HEK293T (cell line): ENCODE measurements at regions not wholly inside any gene's neighbourhood (a gene's known extent, or its start where the extent isn't known, plus 50 kb on each side); places are given as distances from the start of the nearest gene placed in this dataset.

Source experiments
- CTCF ChIA-PET: fragments of 350-600 bp; formaldehyde crosslinking; extraction: SDS; loops from one replicate; lab custom pipeline; 2021; ENCODE audit warnings: antibody characterized with exemption, inconsistent platforms; lab: Yijun Ruan, JAX
- POLR2A ChIA-PET: fragments of 350-600 bp; formaldehyde crosslinking; extraction: SDS; loops from one replicate; lab custom pipeline; 2020; ENCODE audit warnings: antibody characterized with exemption, inconsistent platforms; lab: Yijun Ruan, JAX
- DNase-seq: peaks from one replicate; pipeline ENCODE4 v3.0.0; 2012; ENCODE audit warnings: mixed read lengths; ENCODE audit errors: extremely low spot score
- ARNT ChIP-seq: fragments of 450-650 bp; IDR thresholded peaks from 2 replicates; pipeline ENCODE4 v1.6.1; 2017; ENCODE audit warnings: mild to moderate bottlenecking
- BHLHE40 ChIP-seq: fragments of 450-650 bp; IDR thresholded peaks from 2 replicates; pipeline ENCODE4 v1.6.1; 2016; ENCODE audit warnings: mild to moderate bottlenecking, moderate library complexity, borderline replicate concordance
- CTBP1 ChIP-seq: fragments of 450-650 bp; IDR thresholded peaks from 2 replicates; pipeline ENCODE4 v1.6.1; 2016; ENCODE audit warnings: borderline replicate concordance
- ELF4 ChIP-seq: fragments of 450-650 bp; IDR thresholded peaks from 2 replicates; pipeline ENCODE4 v1.6.1; 2017; ENCODE audit warnings: antibody characterized with exemption
- FOXA1 ChIP-seq: fragments of 450-650 bp; IDR thresholded peaks from 2 replicates; pipeline ENCODE4 v1.6.1; 2016; ENCODE audit warnings: mild to moderate bottlenecking
- FOXK2 ChIP-seq: fragments of 450-650 bp; IDR thresholded peaks from 2 replicates; pipeline ENCODE4 v1.6.1; 2016; ENCODE audit warnings: mild to moderate bottlenecking
- FOXM1 ChIP-seq: fragments of 450-650 bp; IDR thresholded peaks from 2 replicates; pipeline ENCODE4 v1.6.1; 2017; ENCODE audit warnings: mild to moderate bottlenecking, borderline replicate concordance
- HDGF ChIP-seq: fragments of 450-650 bp; IDR thresholded peaks from 2 replicates; pipeline ENCODE4 v1.6.1; 2017; ENCODE audit warnings: antibody characterized with exemption, borderline replicate concordance
- L3MBTL2 ChIP-seq: fragments of 450-650 bp; conservative IDR thresholded peaks from 2 replicates; pipeline ENCODE4 v1.6.1; 2016; ENCODE audit warnings: mild to moderate bottlenecking
- LEF1 ChIP-seq: fragments of 450-650 bp; IDR thresholded peaks from 2 replicates; pipeline ENCODE4 v1.6.1; 2017; ENCODE audit warnings: mild to moderate bottlenecking, borderline replicate concordance
- NFRKB ChIP-seq: fragments of 450-650 bp; IDR thresholded peaks from 2 replicates; pipeline ENCODE4 v1.6.1; 2016; ENCODE audit warnings: mild to moderate bottlenecking, moderate library complexity
- SP1 ChIP-seq: fragments of 450-650 bp; IDR thresholded peaks from 2 replicates; pipeline ENCODE4 v1.6.1; 2017
- SUZ12 ChIP-seq: fragments of 450-650 bp; IDR thresholded peaks from 2 replicates; pipeline ENCODE4 v1.6.1; 2016; ENCODE audit warnings: mild to moderate bottlenecking
- TARDBP ChIP-seq: fragments of 450-650 bp; IDR thresholded peaks from 2 replicates; pipeline ENCODE4 v1.6.1; 2016
- ZNF384 ChIP-seq: fragments of 450-650 bp; IDR thresholded peaks from 2 replicates; pipeline ENCODE4 v1.6.1; 2016
- TF ChIP-seq, protein P1 (sequence below): fragments of 450-650 bp; IDR thresholded peaks from 2 replicates; pipeline ENCODE4 v1.6.1; 2016

DNA sequence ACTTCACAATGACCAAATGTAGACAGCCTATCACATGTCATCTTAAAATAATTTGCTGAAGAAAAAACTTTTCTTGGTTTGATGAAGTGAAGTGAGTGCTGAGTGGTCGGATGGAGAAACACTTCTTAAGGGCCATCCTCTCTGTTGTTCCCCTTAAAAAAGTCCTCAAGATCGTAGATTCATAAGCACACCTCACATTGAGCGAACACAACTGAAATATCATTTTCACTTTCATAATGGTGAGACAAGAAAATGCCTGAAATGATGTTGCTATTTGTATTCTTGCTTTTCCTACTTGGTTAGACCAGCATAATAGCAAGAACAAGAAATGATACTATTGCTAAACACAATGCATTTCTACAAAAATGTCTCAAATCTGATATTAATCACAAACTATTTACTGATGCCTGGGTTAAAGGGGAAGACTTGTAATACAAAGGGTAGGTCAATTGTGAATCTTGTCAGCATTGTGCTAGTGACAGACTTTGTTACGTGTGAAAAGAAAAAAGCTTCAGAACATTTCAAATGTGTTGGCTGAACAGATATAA, 305.6 kb upstream of the NR3C2 start:
- no peak for DNase-seq
- TF ChIP-seq FOXM1 (no peak), ELF4 (no peak), ZNF384 (no peak), BHLHE40 (no peak), HDGF (no peak), SP1 (no peak), CTBP1 (no peak), TARDBP (no peak), LEF1 (no peak), SUZ12 (no peak), L3MBTL2 (no peak), NFRKB (no peak), FOXK2 (no peak), ARNT (no peak), FOXA1 (no peak)
- TF ChIP-seq, protein P1, sequence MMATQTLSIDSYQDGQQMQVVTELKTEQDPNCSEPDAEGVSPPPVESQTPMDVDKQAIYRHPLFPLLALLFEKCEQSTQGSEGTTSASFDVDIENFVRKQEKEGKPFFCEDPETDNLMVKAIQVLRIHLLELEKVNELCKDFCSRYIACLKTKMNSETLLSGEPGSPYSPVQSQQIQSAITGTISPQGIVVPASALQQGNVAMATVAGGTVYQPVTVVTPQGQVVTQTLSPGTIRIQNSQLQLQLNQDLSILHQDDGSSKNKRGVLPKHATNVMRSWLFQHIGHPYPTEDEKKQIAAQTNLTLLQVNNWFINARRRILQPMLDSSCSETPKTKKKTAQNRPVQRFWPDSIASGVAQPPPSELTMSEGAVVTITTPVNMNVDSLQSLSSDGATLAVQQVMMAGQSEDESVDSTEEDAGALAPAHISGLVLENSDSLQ: no peak
- POLR2A ChIA-PET: no interaction called here
- CTCF ChIA-PET: no interaction called here

DNA sequence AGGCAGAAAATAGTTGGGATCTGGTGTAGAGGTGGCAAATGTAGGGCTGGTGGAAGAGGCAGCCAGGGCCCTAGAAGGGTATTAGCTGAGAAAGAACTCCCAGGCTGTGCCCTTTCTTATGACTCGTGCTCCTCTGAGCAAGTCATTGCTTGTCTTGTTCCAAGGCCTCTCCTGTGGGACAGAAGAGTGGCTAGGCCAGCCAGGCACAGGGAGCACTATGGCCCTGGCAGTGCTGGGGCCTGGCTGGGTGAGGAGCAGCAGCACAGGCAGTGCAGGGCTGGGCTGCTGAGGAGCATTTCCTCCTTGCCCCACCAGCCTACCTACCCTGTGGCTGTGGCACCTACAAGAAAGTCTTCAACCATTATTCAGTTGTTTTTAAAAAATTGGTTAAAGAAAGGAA, 298.5 kb upstream of the NR3C2 start:
- TF ChIP-seq FOXA1: no peak
- no peak for TF ChIP-seq SP1
- no peak for TF ChIP-seq TARDBP
- TF ChIP-seq FOXM1: no peak
- TF ChIP-seq NFRKB: no peak
- TF ChIP-seq ARNT: no peak
- no peak for TF ChIP-seq LEF1
- TF ChIP-seq HDGF: no peak
- CTCF ChIA-PET: no interaction called here
- POLR2A ChIA-PET: no interaction called here
- no peak for DNase-seq

DNA sequence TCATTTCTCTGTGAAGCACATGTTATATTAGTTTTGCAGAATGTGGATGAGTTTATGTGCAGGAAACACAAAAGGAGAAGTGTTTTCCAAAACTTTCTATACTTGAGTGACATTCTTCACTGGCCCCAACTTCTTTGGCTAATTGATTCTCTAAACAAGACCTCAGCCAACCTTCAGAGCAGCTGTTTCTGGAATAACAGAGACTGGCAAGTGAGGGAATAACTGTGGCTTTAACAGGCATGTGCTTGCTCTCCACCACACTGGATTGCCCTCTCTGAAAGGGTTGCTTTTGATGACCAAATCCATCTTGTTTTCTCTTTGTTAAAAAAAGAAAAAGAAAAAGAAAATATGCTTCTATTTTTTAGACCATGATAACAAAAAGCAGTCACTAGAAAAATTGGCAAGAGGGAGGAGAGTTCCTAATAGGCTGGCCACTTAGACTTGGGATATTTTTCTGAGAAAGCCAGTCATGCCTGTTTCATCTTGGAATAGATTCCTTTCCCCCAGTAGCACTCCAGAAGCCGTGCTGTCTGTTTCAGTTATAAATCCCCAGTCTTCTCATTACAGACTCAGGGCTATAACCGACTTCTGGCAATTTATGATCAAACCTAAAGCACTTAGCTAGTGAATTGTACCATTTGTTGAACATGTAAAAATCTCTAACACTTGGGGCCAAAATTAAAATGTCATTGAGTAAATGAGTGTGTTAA, 295.0 kb upstream of the NR3C2 start:
- CTCF ChIA-PET: no interaction called here
- DNase-seq: no peak
- POLR2A ChIA-PET: no interaction called here
- TF ChIP-seq CTBP1 (no peak), NFRKB (no peak), SP1 (no peak), FOXK2 (no peak), TARDBP (no peak), BHLHE40 (no peak), HDGF (no peak), LEF1 (no peak), L3MBTL2 (no peak)
- TF ChIP-seq, protein P1: no peak

DNA sequence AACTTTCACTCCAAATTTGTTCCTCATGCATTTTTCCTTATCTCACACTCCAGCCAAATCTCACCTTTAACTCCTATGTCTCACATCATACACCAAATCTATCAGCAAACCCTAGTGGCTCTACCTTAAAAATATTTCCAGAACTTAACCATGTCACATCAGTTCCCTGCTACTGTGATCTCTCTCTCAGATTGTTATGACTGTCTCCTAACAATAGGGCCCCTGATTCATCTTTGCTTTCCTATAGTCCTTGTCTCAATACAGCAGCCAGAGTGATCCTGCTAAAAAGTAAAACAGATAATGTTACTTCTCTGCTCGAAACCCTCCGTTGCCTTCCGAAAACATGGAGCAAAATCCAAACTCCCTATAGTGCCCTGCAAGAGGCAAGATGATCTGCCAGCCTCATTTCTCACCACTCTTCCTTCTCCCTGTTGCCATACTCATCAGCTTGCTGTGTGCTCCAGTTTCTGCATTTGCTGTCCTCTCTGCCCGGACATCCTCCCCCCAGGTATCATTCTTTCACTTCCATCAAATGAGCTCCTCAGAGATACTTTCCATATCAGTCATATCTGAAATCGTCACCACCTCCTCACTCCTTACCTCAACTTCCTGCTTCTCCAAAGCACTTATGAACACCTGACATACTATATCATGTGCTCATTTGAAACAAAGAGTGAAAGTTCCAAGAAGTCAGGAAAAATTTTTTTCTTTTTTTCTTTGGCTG, 293.4 kb upstream of the NR3C2 start:
- POLR2A ChIA-PET: no interaction called here
- DNase-seq: no peak
- CTCF ChIA-PET: no interaction called here
- TF ChIP-seq HDGF: no peak
- TF ChIP-seq FOXA1: no peak
- TF ChIP-seq, protein P1: no peak
- TF ChIP-seq TARDBP: no peak
- TF ChIP-seq SUZ12: no peak
- TF ChIP-seq NFRKB: no peak
- no peak for TF ChIP-seq ZNF384
- no peak for TF ChIP-seq FOXM1
- no peak for TF ChIP-seq ELF4
- no peak for TF ChIP-seq ARNT
- no peak for TF ChIP-seq FOXK2
- no peak for TF ChIP-seq LEF1
- no peak for TF ChIP-seq BHLHE40

DNA sequence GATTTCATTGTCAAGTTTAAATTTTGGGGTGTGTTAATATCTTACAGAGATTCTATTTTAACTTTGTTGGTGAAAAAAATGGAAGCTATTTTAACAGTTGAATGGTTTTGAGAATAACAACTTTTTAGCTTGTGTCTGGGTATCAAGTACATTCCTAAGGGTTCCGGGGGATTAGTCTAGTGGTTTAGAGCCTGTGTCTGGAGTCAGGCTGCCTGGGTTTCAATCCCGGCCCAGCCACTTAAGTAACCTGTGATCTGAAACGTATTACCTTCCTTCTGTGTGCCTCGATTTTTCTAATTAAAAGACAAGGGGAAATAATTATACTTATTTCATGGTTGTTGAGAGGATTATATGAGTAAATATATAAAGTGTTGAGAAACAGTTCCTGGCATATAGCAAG, 288.6 kb upstream of the NR3C2 start:
- no peak for TF ChIP-seq FOXA1
- no peak for TF ChIP-seq ARNT
- TF ChIP-seq L3MBTL2: no peak
- TF ChIP-seq FOXK2: no peak
- TF ChIP-seq TARDBP: no peak
- TF ChIP-seq CTBP1: no peak
- no peak for TF ChIP-seq HDGF
- TF ChIP-seq SP1: no peak
- TF ChIP-seq SUZ12: no peak
- TF ChIP-seq ZNF384: no peak
- TF ChIP-seq FOXM1: no peak
- TF ChIP-seq NFRKB: no peak
- no peak for TF ChIP-seq BHLHE40
- TF ChIP-seq, protein P1: no peak
- TF ChIP-seq LEF1: no peak
- no peak for DNase-seq
- CTCF ChIA-PET: interaction anchor here (0.7 kb wide), 1 partner anchor 50 kb away, joined by 3 read pairs; no protein-coding TSS in a partner anchor
- POLR2A ChIA-PET: no interaction called here
